T-helper 1 cell treated with Interleukin-12 subunit alpha and Interleukin-12 subunit beta and Interleukin-4 antibody, amounts not matched to agents 30 μg/mL and 1 μg/mL, for 36 hours (primary cell): ENCODE measurements at regions not wholly inside any gene's neighbourhood (a gene's known extent, or its start where the extent isn't known, plus 50 kb on each side); places are given as distances from the start of the nearest gene placed in this dataset.

Source experiments
- H3K27ac Mint-ChIP-seq: one replicate; pipeline ENCODE4 v1.8.0; 2021; ENCODE audit warnings: mild to moderate bottlenecking, mixed read lengths
- H3K27me3 Mint-ChIP-seq: one replicate; pipeline ENCODE4 v1.8.0; 2021; ENCODE audit warnings: low read depth, mixed read lengths
- H3K36me3 Mint-ChIP-seq: one replicate; pipeline ENCODE4 v1.8.0; 2021; ENCODE audit warnings: low read depth, mixed read lengths
- H3K4me1 Mint-ChIP-seq: one replicate; pipeline ENCODE4 v1.8.0; 2021; ENCODE audit warnings: low read depth, mixed read lengths
- H3K4me3 Mint-ChIP-seq: one replicate; pipeline ENCODE4 v1.8.0; 2021; ENCODE audit warnings: mild to moderate bottlenecking, moderate library complexity, mixed read lengths
- H3K9me3 Mint-ChIP-seq: one replicate; pipeline ENCODE4 v1.8.0; 2021; ENCODE audit warnings: mixed read lengths

DNA sequence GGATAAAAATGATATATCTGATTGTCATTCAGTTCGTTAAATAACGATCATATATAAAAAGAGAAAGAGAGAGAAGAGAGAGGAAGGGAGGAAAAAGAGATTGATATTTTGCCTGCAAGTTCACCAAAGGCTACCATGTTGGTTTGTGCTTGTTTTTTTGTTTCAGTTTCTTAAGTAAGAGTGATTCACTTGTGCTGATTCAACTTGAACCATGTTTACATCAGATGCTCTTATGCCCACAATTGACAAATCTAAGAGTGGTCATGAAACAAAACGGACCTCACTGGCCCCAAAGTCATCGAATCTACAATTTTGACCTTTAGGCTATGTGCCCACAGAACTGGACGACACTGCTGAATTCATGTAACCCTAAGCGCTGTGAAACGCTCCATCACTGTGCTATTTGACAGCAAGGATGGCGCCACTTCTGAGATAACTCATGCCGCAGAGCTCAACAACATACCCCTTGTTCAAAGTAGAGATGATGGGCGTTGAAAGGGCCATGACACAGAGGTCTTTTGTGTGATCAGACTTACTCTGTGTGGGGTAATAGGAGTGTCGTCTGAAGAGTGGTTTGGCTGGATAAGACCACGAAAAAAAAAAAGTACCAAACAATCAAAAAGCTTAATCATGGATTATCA lies 481.4 kb downstream of the SETD4 start:
- H3K9me3 Mint-ChIP-seq = peaks cover 4% of the 10 kb centered on the region
- no peak overlapping the region for H3K4me3 Mint-ChIP-seq
- no peaks in the 10 kb centered on the region for H3K36me3 Mint-ChIP-seq
- no peaks in the 10 kb centered on the region for H3K4me1 Mint-ChIP-seq
- no peak overlapping the region for H3K27ac Mint-ChIP-seq
- H3K27me3 Mint-ChIP-seq = peaks cover 2% of the 10 kb centered on the region

DNA sequence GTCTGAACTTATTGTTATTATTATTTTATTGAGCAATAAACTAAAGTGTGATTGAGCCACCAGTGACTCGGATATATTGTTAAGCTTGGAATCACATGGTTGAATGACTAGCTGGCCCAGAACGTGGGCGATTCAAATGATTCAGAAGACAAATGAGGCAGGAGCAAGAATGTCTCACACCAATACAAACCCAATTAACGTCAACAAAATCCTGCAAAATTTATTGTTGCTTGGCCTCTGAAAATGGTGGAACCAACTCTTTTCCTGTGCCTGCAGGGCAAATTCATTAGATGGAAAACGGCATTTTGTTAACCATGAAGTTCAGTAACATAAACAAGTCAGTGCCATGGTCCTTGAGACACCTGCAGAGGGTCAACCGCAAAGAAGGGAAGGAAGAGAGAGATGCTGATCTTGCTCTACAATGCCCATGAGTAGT lies 482.0 kb downstream of the SETD4 start:
- H3K36me3 Mint-ChIP-seq = no peaks in the 10 kb centered on the region
- H3K4me3 Mint-ChIP-seq = no peak overlapping the region
- H3K9me3 Mint-ChIP-seq = peaks cover 4% of the 10 kb centered on the region
- H3K27ac Mint-ChIP-seq = no peak overlapping the region
- no peaks in the 10 kb centered on the region for H3K4me1 Mint-ChIP-seq
- H3K27me3 Mint-ChIP-seq = peaks cover 3% of the 10 kb centered on the region

DNA sequence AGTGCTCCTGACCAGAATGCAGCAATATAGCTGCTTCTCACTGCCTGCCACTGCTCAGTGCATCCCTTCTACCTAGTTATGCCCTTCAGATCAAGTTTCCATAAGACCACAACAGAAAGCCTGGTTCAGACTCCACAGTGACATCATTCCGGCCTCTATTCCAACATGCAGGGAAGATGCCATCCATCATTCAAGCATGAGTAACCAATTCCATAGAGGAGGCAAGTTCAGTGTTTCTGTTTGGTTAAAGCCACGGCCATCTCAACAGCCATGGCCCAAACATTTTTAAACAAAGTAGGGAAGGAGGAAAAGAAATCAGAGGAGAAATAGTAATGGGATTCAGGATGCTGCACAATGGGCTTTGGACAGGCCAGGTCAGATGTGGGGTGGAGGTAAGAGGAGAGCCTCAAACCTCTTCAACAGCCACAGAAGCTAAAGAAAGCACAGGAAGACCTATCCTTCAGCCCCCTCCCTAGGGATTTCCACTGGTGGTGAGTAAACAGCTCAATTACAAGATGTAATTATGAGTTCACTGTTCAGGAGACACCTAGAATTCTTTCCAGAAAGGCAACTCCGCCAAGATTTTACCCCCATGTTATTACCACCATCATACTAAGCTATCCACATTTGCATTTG lies 484.9 kb downstream of the SETD4 start:
- no peaks in the 10 kb centered on the region for H3K4me1 Mint-ChIP-seq
- no peak overlapping the region for H3K4me3 Mint-ChIP-seq
- H3K27me3 Mint-ChIP-seq = peaks cover 7% of the 10 kb centered on the region
- no peaks in the 10 kb centered on the region for H3K36me3 Mint-ChIP-seq
- no peak overlapping the region for H3K27ac Mint-ChIP-seq
- H3K9me3 Mint-ChIP-seq = peaks cover 4% of the 10 kb centered on the region

DNA sequence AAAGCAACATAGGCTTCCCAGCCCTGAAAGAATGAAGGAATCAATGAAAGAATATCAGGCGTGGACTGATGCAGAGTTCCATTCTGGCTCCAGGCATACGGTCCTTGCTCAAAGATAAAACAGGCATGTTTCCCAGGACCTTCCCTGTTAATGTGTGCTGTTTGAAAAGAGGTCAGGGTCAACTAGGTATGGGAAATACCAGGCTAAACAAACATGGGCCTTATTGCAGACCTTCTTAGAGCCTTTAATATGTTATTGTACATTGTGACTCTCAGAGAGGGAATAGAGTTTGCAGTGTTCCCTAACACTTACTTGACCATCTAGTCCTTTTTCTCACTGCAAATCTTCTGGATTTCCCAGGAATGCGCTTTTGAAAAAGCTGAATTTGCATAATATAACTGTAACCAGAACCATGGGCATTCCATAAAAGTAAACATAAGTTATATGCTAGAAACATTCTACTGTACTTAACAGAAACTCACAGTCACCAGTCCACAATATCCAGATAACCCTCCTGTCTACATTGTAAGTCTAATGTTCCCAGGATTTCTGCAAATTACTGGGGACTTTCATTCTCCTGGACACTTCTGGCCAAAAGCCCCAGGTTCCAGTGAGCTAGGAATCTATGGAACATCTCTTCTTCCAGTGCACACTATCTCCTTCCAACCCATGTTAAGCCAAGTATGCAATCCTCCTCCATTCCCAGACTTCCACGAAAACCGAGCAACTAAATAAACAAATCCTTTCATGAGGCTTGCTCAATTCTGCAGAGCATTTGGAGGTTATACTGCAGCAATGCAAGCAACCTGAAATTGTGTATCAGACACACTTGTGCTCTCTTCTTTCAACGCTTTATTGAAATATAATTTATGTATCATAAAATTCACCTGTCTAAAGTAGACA lies 486.6 kb downstream of the SETD4 start:
- no peak overlapping the region for H3K4me3 Mint-ChIP-seq
- H3K9me3 Mint-ChIP-seq = peaks cover 5% of the 10 kb centered on the region
- H3K27me3 Mint-ChIP-seq = peaks cover 7% of the 10 kb centered on the region
- no peaks in the 10 kb centered on the region for H3K36me3 Mint-ChIP-seq
- no peaks in the 10 kb centered on the region for H3K4me1 Mint-ChIP-seq
- H3K27ac Mint-ChIP-seq = no peak overlapping the region

DNA sequence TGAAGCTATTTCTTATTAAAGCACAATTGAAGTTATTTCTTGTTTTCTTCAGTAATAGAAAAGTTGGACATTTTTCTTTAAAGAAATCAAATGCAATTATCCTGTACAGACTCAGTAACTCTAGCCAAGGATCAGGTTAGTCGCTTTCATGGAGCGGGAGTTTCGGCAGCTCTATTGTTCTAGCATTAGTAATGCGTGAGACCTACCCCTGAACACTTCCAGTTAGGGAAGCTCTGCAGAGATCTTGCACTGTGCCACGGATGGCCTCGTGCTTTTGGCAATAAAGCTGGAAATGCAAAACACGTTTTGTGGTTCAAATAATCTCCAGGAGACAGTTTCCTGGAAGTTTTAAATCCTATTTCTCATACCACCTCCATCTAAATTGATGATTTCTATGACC lies 488.4 kb downstream of the SETD4 start:
- H3K36me3 Mint-ChIP-seq = no peaks in the 10 kb centered on the region
- H3K27me3 Mint-ChIP-seq = peaks cover 7% of the 10 kb centered on the region
- no peaks in the 10 kb centered on the region for H3K4me1 Mint-ChIP-seq
- H3K4me3 Mint-ChIP-seq = no peak overlapping the region
- H3K27ac Mint-ChIP-seq = no peak overlapping the region
- H3K9me3 Mint-ChIP-seq = peaks cover 8% of the 10 kb centered on the region

DNA sequence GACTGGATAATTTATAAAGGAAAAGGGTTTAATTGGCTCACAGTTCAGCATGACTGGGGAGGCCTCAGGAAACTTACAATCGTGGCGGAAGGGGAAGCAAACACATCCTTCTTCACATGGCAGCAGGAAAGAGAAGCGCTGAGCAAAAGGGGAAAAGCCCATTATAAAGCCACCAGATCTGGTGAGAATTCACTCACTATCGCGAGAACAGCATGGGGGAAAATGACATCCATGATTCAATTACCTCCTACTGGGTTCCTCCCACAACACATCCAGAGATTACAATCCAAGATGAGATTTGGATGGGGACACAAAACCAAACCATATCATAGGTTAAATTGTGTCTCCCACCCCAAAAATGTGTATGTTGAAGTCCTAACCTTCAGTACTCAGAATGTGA lies 491.7 kb downstream of the SETD4 start:
- Mint-ChIP-seq H3K9me3 (peaks cover 8% of the 10 kb centered on the region), H3K27me3 (peaks cover 8% of the 10 kb centered on the region), H3K4me1 (no peaks in the 10 kb centered on the region), H3K36me3 (no peaks in the 10 kb centered on the region), H3K4me3 (no peak overlapping the region), H3K27ac (no peak overlapping the region)

DNA sequence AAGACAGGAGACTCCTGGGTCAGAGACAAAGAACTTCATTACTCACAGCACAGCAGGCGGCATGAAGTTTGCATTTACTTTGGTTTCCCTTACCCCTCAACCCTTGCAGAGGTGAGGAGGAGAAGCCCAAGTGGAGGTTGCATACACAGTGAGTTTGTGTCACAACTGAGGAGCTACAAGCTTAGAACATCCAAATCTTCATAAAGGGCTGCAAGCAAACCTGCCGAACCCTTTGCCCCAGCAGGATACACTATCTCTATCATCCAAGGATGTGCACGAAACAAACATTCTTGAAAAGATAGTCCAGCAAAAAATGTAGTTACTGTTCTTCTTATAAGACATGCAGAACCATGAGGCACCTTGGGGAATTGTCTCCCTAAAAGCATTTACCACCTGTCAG lies 493.5 kb downstream of the SETD4 start:
- Mint-ChIP-seq H3K4me1 (no peaks in the 10 kb centered on the region), H3K4me3 (no peak overlapping the region), H3K9me3 (peaks cover 8% of the 10 kb centered on the region), H3K27me3 (peaks cover 4% of the 10 kb centered on the region), H3K36me3 (no peaks in the 10 kb centered on the region), H3K27ac (no peak overlapping the region)

DNA sequence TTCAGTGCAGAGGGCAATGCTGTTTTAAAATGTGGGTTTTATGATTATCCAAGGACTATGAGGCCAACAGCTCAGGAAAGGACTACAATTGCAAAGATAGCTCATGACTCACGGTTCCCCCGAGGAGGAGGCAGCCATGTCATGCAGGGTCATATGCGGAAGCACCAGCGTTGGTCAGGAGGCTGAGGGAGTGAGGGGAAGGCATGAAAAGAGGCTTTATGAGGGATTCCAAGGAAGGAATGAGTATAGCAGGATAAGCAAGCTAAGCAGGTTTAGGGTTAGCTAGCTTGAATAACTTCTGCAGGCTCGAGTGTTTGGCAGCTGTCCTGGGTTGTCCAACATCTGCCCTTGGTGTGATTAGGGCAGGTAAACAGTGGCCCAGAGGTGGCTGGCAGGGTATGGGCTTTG lies 495.1 kb downstream of the SETD4 start:
- Mint-ChIP-seq H3K27me3 (peaks cover 8% of the 10 kb centered on the region), H3K4me1 (no peaks in the 10 kb centered on the region), H3K27ac (no peak overlapping the region), H3K9me3 (peaks cover 8% of the 10 kb centered on the region), H3K4me3 (no peak overlapping the region), H3K36me3 (no peaks in the 10 kb centered on the region)

DNA sequence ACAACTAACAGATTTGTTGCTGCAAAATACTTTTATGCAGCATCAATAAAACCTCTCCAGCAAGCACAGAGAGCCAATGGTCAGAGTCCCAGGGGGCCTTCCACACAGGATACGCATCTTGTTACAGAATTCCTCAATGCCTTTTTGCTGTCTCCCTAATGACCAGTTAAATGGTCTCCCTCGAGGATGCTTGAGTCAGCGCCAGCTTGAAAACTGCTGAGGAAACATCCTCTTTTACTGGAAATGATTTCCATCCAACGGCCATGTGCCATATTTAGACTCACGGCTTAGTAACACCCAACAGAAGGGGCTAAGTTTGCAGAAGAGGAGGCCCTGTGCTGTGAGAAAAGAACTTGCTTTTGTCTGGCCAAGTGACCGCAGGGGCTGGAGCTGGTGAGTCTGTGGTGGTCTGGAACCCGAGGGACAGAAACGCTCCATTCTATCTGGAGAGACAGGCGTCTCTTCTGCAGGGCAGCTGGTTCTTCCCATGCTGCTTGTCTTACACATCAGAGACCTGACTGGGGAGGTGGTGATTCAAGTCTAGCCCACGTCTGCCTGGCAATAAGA lies 496.4 kb downstream of the SETD4 start:
- Mint-ChIP-seq H3K4me3 (no peak overlapping the region), H3K36me3 (no peaks in the 10 kb centered on the region), H3K4me1 (no peaks in the 10 kb centered on the region), H3K27ac (no peak overlapping the region), H3K27me3 (peaks cover 11% of the 10 kb centered on the region), H3K9me3 (peaks cover 8% of the 10 kb centered on the region)

DNA sequence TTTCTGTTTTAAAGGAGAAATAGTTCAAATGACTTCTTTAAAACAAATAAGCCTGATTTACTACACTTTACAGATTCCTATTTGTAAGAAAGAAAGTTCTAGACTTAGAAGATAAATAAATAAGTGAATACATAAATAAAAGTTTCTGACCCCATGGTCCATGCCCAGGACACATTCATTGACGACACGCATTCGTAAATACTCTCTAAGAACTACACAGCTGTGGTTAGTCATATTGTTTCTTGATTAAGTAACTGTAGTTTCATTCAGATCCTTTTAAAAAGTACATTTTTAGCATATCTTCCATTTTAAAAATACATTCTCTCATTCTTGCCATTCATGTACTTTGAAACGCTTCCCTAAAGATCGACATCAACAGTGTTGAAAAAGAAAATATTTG lies 497.4 kb downstream of the SETD4 start:
- no peaks in the 10 kb centered on the region for H3K4me1 Mint-ChIP-seq
- no peaks in the 10 kb centered on the region for H3K9me3 Mint-ChIP-seq
- H3K27ac Mint-ChIP-seq = no peak overlapping the region
- no peak overlapping the region for H3K4me3 Mint-ChIP-seq
- no peaks in the 10 kb centered on the region for H3K36me3 Mint-ChIP-seq
- H3K27me3 Mint-ChIP-seq = peaks cover 13% of the 10 kb centered on the region

DNA sequence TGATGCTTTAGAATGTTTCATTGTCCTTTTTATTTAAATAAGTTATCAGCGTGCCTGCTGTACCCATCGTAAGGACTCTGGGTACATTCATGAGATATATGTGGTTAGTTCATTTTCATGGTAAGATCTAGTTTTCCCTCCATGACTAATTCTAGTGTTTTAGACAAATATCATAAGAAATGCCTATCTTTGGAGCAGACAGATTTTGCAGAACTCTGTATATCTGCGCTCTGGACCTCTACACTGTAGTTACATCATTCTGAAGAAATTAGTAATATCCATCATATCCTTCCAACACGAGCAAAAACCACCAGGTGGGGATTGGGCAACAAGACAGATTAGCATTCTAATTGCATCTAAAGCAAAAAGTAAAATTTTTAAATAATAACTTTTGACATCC lies 499.2 kb downstream of the SETD4 start:
- Mint-ChIP-seq H3K27ac (no peak overlapping the region), H3K27me3 (peaks cover 13% of the 10 kb centered on the region), H3K4me1 (no peaks in the 10 kb centered on the region), H3K9me3 (no peaks in the 10 kb centered on the region), H3K4me3 (no peak overlapping the region), H3K36me3 (no peaks in the 10 kb centered on the region)

DNA sequence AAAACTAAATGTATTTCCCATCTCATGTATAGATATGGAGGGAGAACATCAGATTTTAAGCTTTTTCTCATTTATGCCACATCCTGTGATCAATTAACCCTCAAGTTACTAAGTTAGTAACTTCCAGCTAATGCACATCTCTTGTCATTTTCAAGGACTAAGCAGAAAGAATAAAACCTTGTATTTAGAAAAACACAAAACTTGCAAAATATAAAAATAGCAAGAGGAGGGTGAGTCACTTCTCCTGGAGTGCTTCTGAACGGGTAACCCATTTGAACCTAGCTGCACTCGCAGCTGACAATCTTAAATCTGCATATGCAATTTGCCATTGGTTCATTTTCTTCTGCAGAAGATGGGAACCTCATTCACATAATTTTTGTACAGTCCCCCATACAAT lies 500.5 kb downstream of the SETD4 start:
- no peaks in the 10 kb centered on the region for H3K4me1 Mint-ChIP-seq
- H3K27ac Mint-ChIP-seq = no peak overlapping the region
- H3K9me3 Mint-ChIP-seq = no peaks in the 10 kb centered on the region
- H3K4me3 Mint-ChIP-seq = no peak overlapping the region
- no peaks in the 10 kb centered on the region for H3K36me3 Mint-ChIP-seq
- peaks cover 9% of the 10 kb centered on the region for H3K27me3 Mint-ChIP-seq

DNA sequence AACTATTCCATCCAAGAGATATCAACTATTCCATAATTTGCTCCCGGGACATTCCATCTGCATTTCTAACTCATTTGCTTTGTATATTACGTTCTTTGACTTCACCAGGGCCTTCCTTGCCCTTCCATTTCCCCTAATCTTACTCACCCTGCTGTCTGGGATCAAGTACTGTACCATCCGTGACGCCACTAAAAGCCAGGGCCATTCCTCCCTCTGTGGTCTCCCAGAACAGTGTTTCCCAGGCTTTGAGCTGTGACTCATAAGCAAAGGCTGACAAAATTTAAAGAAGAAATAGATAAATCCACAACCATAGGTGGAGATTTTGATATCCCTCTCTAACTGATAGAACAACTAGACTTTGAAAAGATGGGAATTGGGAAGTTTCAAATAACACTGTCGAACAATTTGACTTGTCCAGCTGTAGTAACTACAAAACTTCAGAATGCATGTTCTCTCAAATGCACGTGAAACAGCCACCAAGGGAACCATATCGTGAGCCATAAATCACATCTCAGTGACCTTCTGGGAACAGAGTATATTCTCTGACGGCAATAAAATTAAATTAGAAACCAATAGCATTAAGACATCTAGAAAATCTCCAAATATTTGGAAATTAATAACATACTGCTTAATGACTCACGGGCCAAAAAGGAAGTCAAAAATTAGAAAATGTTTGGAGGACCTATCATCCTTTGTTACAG lies 501.0 kb downstream of the SETD4 start:
- Mint-ChIP-seq H3K36me3 (peaks cover 2% of the 10 kb centered on the region), H3K27ac (no peak overlapping the region), H3K4me1 (no peaks in the 10 kb centered on the region), H3K9me3 (no peaks in the 10 kb centered on the region), H3K27me3 (peaks cover 13% of the 10 kb centered on the region), H3K4me3 (no peak overlapping the region)

DNA sequence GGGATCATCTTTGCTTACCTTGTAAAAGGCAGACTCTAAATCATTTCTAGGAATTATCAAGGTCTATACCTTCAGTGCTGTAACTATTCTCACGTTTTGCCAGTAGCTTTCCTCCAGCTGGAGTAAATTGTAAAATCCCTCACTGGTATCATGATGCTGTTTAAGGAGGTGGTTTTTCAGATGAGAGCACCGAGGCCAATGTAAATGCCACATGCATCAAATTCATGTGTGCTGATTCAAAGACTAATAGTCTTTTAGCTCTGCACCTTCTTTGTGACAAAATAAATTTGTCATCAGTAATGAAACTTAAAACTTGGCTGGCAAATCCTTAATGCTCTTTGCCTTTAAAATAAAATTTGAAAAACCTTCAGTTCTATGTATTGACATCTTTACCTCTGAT lies 503.8 kb downstream of the SETD4 start:
- no peak overlapping the region for H3K4me3 Mint-ChIP-seq
- no peaks in the 10 kb centered on the region for H3K4me1 Mint-ChIP-seq
- H3K9me3 Mint-ChIP-seq = no peaks in the 10 kb centered on the region
- peaks cover 2% of the 10 kb centered on the region for H3K36me3 Mint-ChIP-seq
- H3K27me3 Mint-ChIP-seq = peaks cover 13% of the 10 kb centered on the region
- H3K27ac Mint-ChIP-seq = no peak overlapping the region
